Suppressor macrophage treated with lipopolysaccharide for 1 hour (primary cell): ENCODE measurements at regions not wholly inside any gene's neighbourhood (a gene's known extent, or its start where the extent isn't known, plus 50 kb on each side); places are given as distances from the start of the nearest gene placed in this dataset.

Source experiments
- DNase-seq, 3 donors: peaks; one replicate each; pipeline ENCODE4 v3.0.0-alpha.2; 2020 to 2022

- no peak for DNase-seq
These were observed 512.5 kb upstream of the LRRTM4 start for GRCh38 chr2:78034706-78035105.

GRCh38 chr2:78035804-78036203 is 513.6 kb upstream of the LRRTM4 start:
- no peak for DNase-seq

- no peak for DNase-seq
These were observed 529.3 kb upstream of the LRRTM4 start for GRCh38 chr2:78051480-78051879.

- DNase-seq = no peak
These were observed 534.8 kb upstream of the LRRTM4 start for GRCh38 chr2:78056976-78057375.

GRCh38 chr2:78061301-78061700 is 539.1 kb upstream of the LRRTM4 start:
- DNase-seq = no peak

GRCh38 chr2:78061732-78062131 is 539.6 kb upstream of the LRRTM4 start:
- DNase-seq = no peak

GRCh38 chr2:78063246-78064020 is 541.3 kb upstream of the LRRTM4 start:
- no peak for DNase-seq

- no peak for DNase-seq
These were observed 543.2 kb upstream of the LRRTM4 start for GRCh38 chr2:78065366-78065765.

- DNase-seq = no peak
These were observed 546.6 kb upstream of the LRRTM4 start for GRCh38 chr2:78068808-78069207.

- DNase-seq = no peak
These were observed 548.5 kb upstream of the LRRTM4 start for GRCh38 chr2:78070693-78071092.

GRCh38 chr2:78077633-78078032 is 555.5 kb upstream of the LRRTM4 start:
- DNase-seq = no peak

- DNase-seq = no peak
These were observed 560.4 kb upstream of the LRRTM4 start for GRCh38 chr2:78082555-78082954.

- DNase-seq = no peak
These were observed 571.3 kb upstream of the LRRTM4 start for GRCh38 chr2:78093436-78093835.

- DNase-seq = no peak
These were observed 587.1 kb upstream of the LRRTM4 start for GRCh38 chr2:78109272-78109671.

GRCh38 chr2:78115291-78115690 is 593.1 kb upstream of the LRRTM4 start:
- DNase-seq = no peak

- no peak for DNase-seq
These were observed 595.9 kb upstream of the LRRTM4 start for GRCh38 chr2:78118037-78118436.

GRCh38 chr2:78120275-78120674 is 598.1 kb upstream of the LRRTM4 start:
- no peak for DNase-seq

GRCh38 chr2:78125042-78125441 is 602.9 kb upstream of the LRRTM4 start:
- DNase-seq = no peak

- no peak for DNase-seq
These were observed 605.2 kb upstream of the LRRTM4 start for GRCh38 chr2:78127424-78127823.

- no peak for DNase-seq
These were observed 610.5 kb upstream of the LRRTM4 start for GRCh38 chr2:78132391-78133370.

- DNase-seq = no peak
These were observed 623.3 kb upstream of the LRRTM4 start for GRCh38 chr2:78145395-78145996.

GRCh38 chr2:78145997-78146722 is 624.0 kb upstream of the LRRTM4 start:
- DNase-seq = no peak

GRCh38 chr2:78147466-78147865 is 625.3 kb upstream of the LRRTM4 start:
- DNase-seq = no peak
